ENCODE measurements at regions not wholly inside any gene's neighbourhood (a gene's known extent, or its start where the extent isn't known, plus 50 kb on each side); places are given as distances from the start of the nearest gene placed in this dataset.

DNA sequence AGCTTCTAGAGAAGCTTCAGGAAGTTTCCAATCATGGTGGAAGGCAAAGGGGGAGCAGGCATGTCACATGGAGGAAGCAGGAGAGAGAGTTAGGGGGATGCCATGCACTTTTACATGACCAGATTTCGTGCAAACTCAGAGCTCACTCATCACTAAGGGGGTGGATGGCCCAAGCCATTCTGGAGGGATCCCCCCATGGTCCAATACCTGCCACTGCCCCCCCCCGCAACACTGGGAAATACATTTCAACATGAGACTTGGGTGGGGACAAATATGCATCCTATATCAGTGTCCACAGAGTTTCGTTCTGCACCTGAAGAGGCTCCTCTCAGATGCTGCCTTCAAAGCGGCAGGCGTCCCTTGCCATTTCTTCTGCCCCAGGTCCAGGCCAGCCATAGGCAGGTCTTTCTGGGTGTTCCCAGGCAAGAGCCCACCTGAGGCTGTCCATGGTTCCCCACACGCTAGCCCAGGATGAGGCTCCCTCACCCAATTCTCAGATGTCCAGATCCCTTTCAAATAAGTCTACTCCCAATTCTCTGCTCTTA, 1344.3 kb downstream of the TBC1D22A start:
- in situ Hi-C loops (cut with MboI; ENCODE audit: low sequenced_read_pairs) (no loop called here), dilution Hi-C loops (cut with HindIII; ENCODE audit: low sequenced_read_pairs, unreplicated experiment) (no loop called here), intact Hi-C loops (cut with micrococcal nuclease) (no loop called here)
- no peak overlapping the region for H4K8ac ChIP-seq (ENCODE audit: low read depth in 2 of 2, low read length in 2 of 2)
- no peak overlapping the region for H2BK20ac ChIP-seq (ENCODE audit: low read depth, low read length)
- no peak overlapping the region for H4K91ac ChIP-seq (ENCODE audit: insufficient read depth, low read depth, low read length)
- H3K4me2 ChIP-seq (ENCODE audit: low read depth, low read length): no peak overlapping the region
- H3K27me3 ChIP-seq (ENCODE audit: control insufficient read depth, insufficient read depth, low read length): no peaks in the 10 kb centered on the region
- H3K14ac ChIP-seq (replicated peaks; ENCODE audit: low read depth, low read length): no peak overlapping the region
- BruUV-seq (replicated peaks): no TSS peak
- no peaks in the 10 kb centered on the region for H3K36me3 ChIP-seq (ENCODE audit: control insufficient read depth, insufficient read depth, low read length)
- no peak overlapping the region for H3K27ac ChIP-seq (ENCODE audit: insufficient read depth, low read length)
- no peaks in the 10 kb centered on the region for H3K9me1 ChIP-seq (ENCODE audit: insufficient read depth, low read length)
- CTCF ChIA-PET: no interaction called here
- no peak overlapping the region for H2AK9ac ChIP-seq (replicated peaks; ENCODE audit: low read depth, low read length, poor library complexity)
- no peak for TF ChIP-seq NFE2L2 (IDR thresholded peaks at IDR 0.05; ENCODE audit: low read depth, low read length)
- TF ChIP-seq RCOR1 (IDR thresholded peaks at IDR 0.05; ENCODE audit: insufficient replicate concordance, low read length): no peak
- no peak for TF ChIP-seq CHD1 (IDR thresholded peaks at IDR 0.05; ENCODE audit: low read depth, low read length)
- H3K4ac ChIP-seq (ENCODE audit: low read depth, low read length): no peak overlapping the region
- POLR2A ChIA-PET (ENCODE audit: unreplicated experiment): no interaction called here
- H2BK15ac ChIP-seq (ENCODE audit: low read depth, low read length): no peak overlapping the region
- no peak overlapping the region for H3K4me3 ChIP-seq (ENCODE audit: insufficient read depth, low read depth, low read length)
- no peak overlapping the region for H3K56ac ChIP-seq (ENCODE audit: extremely low read depth, insufficient read depth, low read length)
- ATAC-seq (ENCODE audit: low read depth) (no peak), DNase-seq (no peak)
- no peak overlapping the region for H2AK5ac ChIP-seq (ENCODE audit: low read depth, low read length)
- no peaks in the 10 kb centered on the region for H4K20me1 ChIP-seq (ENCODE audit: insufficient read depth, low read length)
- H3K79me1 ChIP-seq (ENCODE audit: low read depth in 1 of 2, low read length in 2 of 2): no peaks in the 10 kb centered on the region
- no peak overlapping the region for H4K5ac ChIP-seq (ENCODE audit: low read depth, low read length)
- no peak overlapping the region for H3K9ac ChIP-seq (ENCODE audit: low read depth, low read length)
- peaks cover 31% of the 10 kb centered on the region for H3K9me3 ChIP-seq (ENCODE audit: control insufficient read depth, insufficient read depth, low read length)
- no peak overlapping the region for H2BK5ac ChIP-seq (ENCODE audit: low read depth, low read length, poor library complexity, severe bottlenecking)
- WGBS, 2 experiments (ENCODE audit: extremely low coverage in 2 of 2, insufficient read length in 1 of 2): 43% methylated on average over 2 of the region's 6 CpGs; no CpG with 5 or more reads in 1 of the 2 experiments
- H2AFZ ChIP-seq (replicated peaks; ENCODE audit: low read length, poor library complexity): no peak overlapping the region
- no peaks in the 10 kb centered on the region for H3K4me1 ChIP-seq (ENCODE audit: control insufficient read depth, insufficient read depth, low read length)
- H2BK120ac ChIP-seq (ENCODE audit: low read depth, low read length): no peak overlapping the region
- H3K23ac ChIP-seq (ENCODE audit: low read depth, low read length): no peak overlapping the region
- H3K18ac ChIP-seq (ENCODE audit: low read depth, low read length): no peak overlapping the region

Data from IMR-90 (cell line).